ENCODE measurements at regions not wholly inside any gene's neighbourhood (a gene's known extent, or its start where the extent isn't known, plus 50 kb on each side); places are given as distances from the start of the nearest gene placed in this dataset.

- no peak for DNase-seq (ENCODE audit: low read depth, low spot score)
Observed at GRCh38 chr1:201610858-201611257, 71.9 kb downstream of the NAV1 start.

- no peak for DNase-seq (ENCODE audit: low read depth, low spot score)
Observed at GRCh38 chr1:201612645-201613044, 73.7 kb downstream of the NAV1 start.

GRCh38 chr1:201614262-201615015 is 75.5 kb downstream of the NAV1 start:
- peak; percentile 20 for DNase-seq (ENCODE audit: low read depth, low spot score)

GRCh38 chr1:201617157-201617556 is 78.2 kb downstream of the NAV1 start:
- no peak for DNase-seq (ENCODE audit: low read depth, low spot score)

GRCh38 chr1:201618389-201618788 is 79.5 kb downstream of the NAV1 start:
- DNase-seq (ENCODE audit: low read depth, low spot score) = no peak

- DNase-seq (ENCODE audit: low read depth, low spot score) = no peak
Observed at GRCh38 chr1:201618905-201619304, 80.0 kb downstream of the NAV1 start.

GRCh38 chr1:201619513-201619912 is 80.6 kb downstream of the NAV1 start:
- no peak for DNase-seq (ENCODE audit: low read depth, low spot score)

GRCh38 chr1:201622353-201622752 is 83.4 kb downstream of the NAV1 start:
- DNase-seq (ENCODE audit: low read depth, low spot score) = no peak

GRCh38 chr1:201622824-201623223 is 83.9 kb downstream of the NAV1 start:
- no peak for DNase-seq (ENCODE audit: low read depth, low spot score)

- DNase-seq (ENCODE audit: low read depth, low spot score) = no peak
Observed at GRCh38 chr1:201624741-201625225, 85.9 kb downstream of the NAV1 start.

GRCh38 chr1:201625226-201625761 is 86.4 kb downstream of the NAV1 start:
- DNase-seq (ENCODE audit: low read depth, low spot score) = no peak

- DNase-seq (ENCODE audit: low read depth, low spot score) = no peak
Observed at GRCh38 chr1:201625851-201626251, 86.9 kb downstream of the NAV1 start.

GRCh38 chr1:201626629-201627275 is 87.8 kb downstream of the NAV1 start:
- DNase-seq (ENCODE audit: low read depth, low spot score) = no peak

- DNase-seq (ENCODE audit: low read depth, low spot score) = no peak
Observed at GRCh38 chr1:201628490-201628889, 89.6 kb downstream of the NAV1 start.

- DNase-seq (ENCODE audit: low read depth, low spot score) = no peak
Observed at GRCh38 chr1:201630582-201630981, 91.7 kb downstream of the NAV1 start.

- DNase-seq (ENCODE audit: low read depth, low spot score) = no peak
Observed at GRCh38 chr1:201631037-201631436, 92.1 kb downstream of the NAV1 start.

GRCh38 chr1:201632364-201632952 is 93.5 kb downstream of the NAV1 start:
- no peak for DNase-seq (ENCODE audit: low read depth, low spot score)

GRCh38 chr1:201633297-201633696 is 94.4 kb downstream of the NAV1 start:
- DNase-seq (ENCODE audit: low read depth, low spot score) = no peak

- no peak for DNase-seq (ENCODE audit: low read depth, low spot score)
Observed at GRCh38 chr1:201633811-201634210, 94.9 kb downstream of the NAV1 start.

GRCh38 chr1:201634261-201634660 is 95.3 kb downstream of the NAV1 start:
- DNase-seq (ENCODE audit: low read depth, low spot score) = no peak

GRCh38 chr1:201636097-201636496 is 97.2 kb downstream of the NAV1 start:
- DNase-seq (ENCODE audit: low read depth, low spot score) = no peak

GRCh38 chr1:201636510-201636971 is 97.6 kb downstream of the NAV1 start:
- no peak for DNase-seq (ENCODE audit: low read depth, low spot score)

All from iPS DF 19.7 (cell line).